Prostate gland (tissue), 2 donors: ENCODE measurements at regions not wholly inside any gene's neighbourhood (a gene's known extent, or its start where the extent isn't known, plus 50 kb on each side); places are given as distances from the start of the nearest gene placed in this dataset.

Experiments
- POLR2AphosphoS5 ChIP-seq: sonication (generic); formaldehyde crosslinking; IDR thresholded peaks from one replicate; pipeline ENCODE4 v1.6.1; 2017; ENCODE audit warnings: antibody characterized with exemption
- TF ChIP-seq, protein P1 (sequence below), 4 experiments: fragments of 200-600 bp in 2 of 4; fragments of 450-650 bp in 2 of 4; sonication (generic) in 2 of 4; IDR thresholded peaks; 1 replicate in 3 of 4; 2 replicates in 1 of 4; pipeline ENCODE4 v1.5.1; 2016 to 2019; ENCODE audit warnings: antibody characterized with exemption in 4 of 4, mild to moderate bottlenecking in 2 of 4, moderate library complexity in 2 of 4

DNA sequence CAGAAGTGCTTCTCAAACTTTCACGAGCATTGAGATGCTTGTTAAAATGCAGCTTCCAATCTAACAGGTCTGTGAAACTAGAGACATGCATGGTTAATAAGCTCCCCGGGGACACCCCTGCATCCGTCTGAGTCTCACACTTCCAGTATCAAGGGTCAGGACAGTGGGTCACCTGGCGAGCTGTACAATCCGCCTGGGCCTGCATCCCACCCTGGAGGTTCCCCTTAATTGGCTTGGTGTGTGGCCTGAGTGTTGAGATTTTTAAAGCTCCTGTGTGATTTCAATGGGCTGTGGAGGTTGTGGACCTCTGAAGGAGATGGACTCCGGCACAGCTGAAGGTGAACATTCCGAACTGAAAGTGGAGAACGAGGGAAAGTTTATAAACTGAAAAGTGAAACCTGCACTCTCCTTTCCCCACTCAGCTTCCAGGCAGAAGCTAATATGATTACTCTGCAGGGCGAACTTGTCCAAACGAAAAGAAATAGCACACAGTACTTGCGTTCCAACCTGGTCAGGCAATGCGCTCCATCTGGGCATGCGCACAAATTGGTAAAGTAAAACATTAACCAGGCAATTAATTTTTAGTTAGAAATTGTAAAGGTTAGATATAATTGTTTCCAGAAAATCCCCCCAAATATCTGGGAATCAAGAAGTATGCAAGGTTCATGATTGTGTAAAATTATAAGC lies 191.7 kb upstream of the ALKAL2 start:
- peak; percentile 46 for TF ChIP-seq POLR2AphosphoS5
- TF ChIP-seq, protein P1, sequence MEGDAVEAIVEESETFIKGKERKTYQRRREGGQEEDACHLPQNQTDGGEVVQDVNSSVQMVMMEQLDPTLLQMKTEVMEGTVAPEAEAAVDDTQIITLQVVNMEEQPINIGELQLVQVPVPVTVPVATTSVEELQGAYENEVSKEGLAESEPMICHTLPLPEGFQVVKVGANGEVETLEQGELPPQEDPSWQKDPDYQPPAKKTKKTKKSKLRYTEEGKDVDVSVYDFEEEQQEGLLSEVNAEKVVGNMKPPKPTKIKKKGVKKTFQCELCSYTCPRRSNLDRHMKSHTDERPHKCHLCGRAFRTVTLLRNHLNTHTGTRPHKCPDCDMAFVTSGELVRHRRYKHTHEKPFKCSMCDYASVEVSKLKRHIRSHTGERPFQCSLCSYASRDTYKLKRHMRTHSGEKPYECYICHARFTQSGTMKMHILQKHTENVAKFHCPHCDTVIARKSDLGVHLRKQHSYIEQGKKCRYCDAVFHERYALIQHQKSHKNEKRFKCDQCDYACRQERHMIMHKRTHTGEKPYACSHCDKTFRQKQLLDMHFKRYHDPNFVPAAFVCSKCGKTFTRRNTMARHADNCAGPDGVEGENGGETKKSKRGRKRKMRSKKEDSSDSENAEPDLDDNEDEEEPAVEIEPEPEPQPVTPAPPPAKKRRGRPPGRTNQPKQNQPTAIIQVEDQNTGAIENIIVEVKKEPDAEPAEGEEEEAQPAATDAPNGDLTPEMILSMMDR (IDR thresholded peaks at IDR 0.05), result no peak
